NB4 (cell line): ENCODE measurements at regions not wholly inside any gene's neighbourhood (a gene's known extent, or its start where the extent isn't known, plus 50 kb on each side); places are given as distances from the start of the nearest gene placed in this dataset.

Experiments
- DNase-seq: peaks from one replicate; pipeline ENCODE4 v3.0.0; 2010; ENCODE audit warnings: low read depth
- H3K4me3 ChIP-seq: one replicate; pipeline ENCODE4 v1.5.1; 2011; ENCODE audit warnings: mild to moderate bottlenecking, low read depth, low read length, moderate library complexity
- CTCF ChIP-seq: IDR thresholded peaks from one replicate; pipeline ENCODE4 v1.5.1; 2012; ENCODE audit warnings: low read depth, low read length
- MAX ChIP-seq: IDR thresholded peaks from 2 replicates; pipeline ENCODE4 v1.6.1; 2011; ENCODE audit warnings: low read depth, low read length
- MYC ChIP-seq: IDR thresholded peaks from 2 replicates; pipeline ENCODE4 v1.6.1; 2011; ENCODE audit warnings: low read depth, low read length
- POLR2A ChIP-seq: IDR thresholded peaks from 2 replicates; pipeline ENCODE4 v1.6.1; 2011; ENCODE audit warnings: mild to moderate bottlenecking; ENCODE audit not compliant: insufficient read length; ENCODE audit errors: extremely low read depth

- no peak for DNase-seq
- no peak overlapping the region for H3K4me3 ChIP-seq
- TF ChIP-seq MYC, result no peak
- no peak for TF ChIP-seq CTCF
- no peak for TF ChIP-seq POLR2A
Measured at GRCh38 chr17:71234349-71234748, 886.5 kb upstream of the SOX9 start.

GRCh38 chr17:71237903-71238538, 882.8 kb upstream of the SOX9 start:
- H3K4me3 ChIP-seq, result no peak overlapping the region
- peak; percentile 2 for DNase-seq
- TF ChIP-seq POLR2A (no peak), CTCF (no peak), MAX (no peak), MYC (no peak)

- no peak for TF ChIP-seq MYC
- no peak for DNase-seq
- H3K4me3 ChIP-seq, result no peak overlapping the region
Measured at GRCh38 chr17:71247441-71248015, 873.3 kb upstream of the SOX9 start.

- H3K4me3 ChIP-seq, result no peak overlapping the region
- TF ChIP-seq CTCF, result no peak
- no peak for TF ChIP-seq MYC
- TF ChIP-seq POLR2A, result no peak
- no peak for TF ChIP-seq MAX
- no peak for DNase-seq
Measured at GRCh38 chr17:71251276-71251675, 869.5 kb upstream of the SOX9 start.

- H3K4me3 ChIP-seq, result no peak overlapping the region
- no peak for DNase-seq
- TF ChIP-seq MYC (no peak), MAX (no peak), CTCF (no peak), POLR2A (no peak)
Measured at GRCh38 chr17:71251951-71252350, 868.9 kb upstream of the SOX9 start.

- no peak for DNase-seq
- TF ChIP-seq MAX (no peak), POLR2A (no peak), CTCF (no peak), MYC (no peak)
- no peak overlapping the region for H3K4me3 ChIP-seq
Measured at GRCh38 chr17:71252436-71252835, 868.4 kb upstream of the SOX9 start.
